DOHH2 (cell line): ENCODE measurements at regions not wholly inside any gene's neighbourhood (a gene's known extent, or its start where the extent isn't known, plus 50 kb on each side); places are given as distances from the start of the nearest gene placed in this dataset.
"Not testable (repeated sequence)": the region's sequence is repeated elsewhere in the genome, so short reads cannot be mapped to it uniquely, and the experiment has no call there.

ENCODE experiments used
- H3F3A ChIP-seq: fragments of 200-600 bp; sonication (generic), shearing (Covaris generic); 2 replicates; pipeline ENCODE4 v1.6.0; 2016; ENCODE audit warnings: antibody characterized with exemption, mild to moderate bottlenecking; ENCODE audit not compliant: control insufficient read depth, insufficient read depth
- H3K27ac ChIP-seq: fragments of 200-600 bp; sonication (generic); 2 replicates; pipeline ENCODE4 v1.5.1; 2014; ENCODE audit warnings: low read depth, mild to moderate bottlenecking, low read length, moderate library complexity
- H3K27me3 ChIP-seq: fragments of 200-600 bp; sonication (generic); 2 replicates; pipeline ENCODE4 v1.6.1; 2014; ENCODE audit warnings: mild to moderate bottlenecking, low read length, mixed read lengths; ENCODE audit not compliant: control insufficient read depth
- H3K36me3 ChIP-seq: fragments of 200-600 bp; sonication (generic); 2 replicates; pipeline ENCODE4 v1.6.1; 2014; ENCODE audit warnings: mild to moderate bottlenecking, low read length, moderate library complexity, mixed read lengths; ENCODE audit not compliant: control insufficient read depth
- H3K4me1 ChIP-seq: fragments of 200-600 bp; sonication (generic); 2 replicates; pipeline ENCODE4 v1.6.1; 2014; ENCODE audit warnings: mild to moderate bottlenecking, low read length, mixed read lengths; ENCODE audit not compliant: control insufficient read depth
- H3K4me2 ChIP-seq: fragments of 200-600 bp; sonication (generic); 2 replicates; pipeline ENCODE4 v1.6.0; 2014; ENCODE audit warnings: mild to moderate bottlenecking, low read length, moderate library complexity
- H3K4me3 ChIP-seq: fragments of 200-600 bp; sonication (generic); 2 replicates; pipeline ENCODE4 v1.5.1; 2014; ENCODE audit warnings: mild to moderate bottlenecking, low read length, mixed read lengths
- H3K79me2 ChIP-seq: fragments of 200-600 bp; sonication (generic); 2 replicates; pipeline ENCODE4 v1.6.1; 2014; ENCODE audit warnings: mild to moderate bottlenecking, low read length, mixed read lengths; ENCODE audit not compliant: control insufficient read depth
- H3K9me2 ChIP-seq: fragments of 200-600 bp; sonication (generic); replicated peaks from 2 replicates; pipeline ENCODE4 v1.6.1; 2014; ENCODE audit warnings: mild to moderate bottlenecking, low read length, mixed read lengths; ENCODE audit not compliant: control insufficient read depth
- H3K9me3 ChIP-seq: fragments of 200-600 bp; sonication (generic); 2 replicates; pipeline ENCODE4 v1.6.1; 2014; ENCODE audit warnings: antibody characterized with exemption, low read length, mixed read lengths; ENCODE audit not compliant: control insufficient read depth, insufficient read depth
- H4K20me1 ChIP-seq: fragments of 200-600 bp; sonication (generic); 2 replicates; pipeline ENCODE4 v1.6.0; 2014; ENCODE audit warnings: low read depth, mild to moderate bottlenecking, antibody characterized with exemption, low read length, moderate library complexity; ENCODE audit not compliant: control insufficient read depth, insufficient read depth
- CTCF ChIP-seq: fragments of 200-600 bp; sonication (generic); IDR thresholded peaks from one replicate; pipeline ENCODE4 v1.5.1; 2014; ENCODE audit warnings: antibody characterized with exemption, mild to moderate bottlenecking, low read depth, low read length; ENCODE audit not compliant: poor library complexity, severe bottlenecking
- EZH2phosphoT487 ChIP-seq: fragments of 200-600 bp; sonication (generic); IDR thresholded peaks from 2 replicates; pipeline ENCODE4 v1.6.1; 2017; ENCODE audit warnings: borderline replicate concordance, mild to moderate bottlenecking, antibody characterized with exemption, low read length, moderate library complexity, mixed read lengths

- Histone ChIP-seq H3K36me3 (no peaks in the 10 kb centered on the region), H3K4me3 (no peak overlapping the region), H4K20me1 (no peaks in the 10 kb centered on the region), H3K4me1 (no peaks in the 10 kb centered on the region), H3K9me3 (no peaks in the 10 kb centered on the region), H3K4me2 (no peak overlapping the region), H3K27me3 (no peaks in the 10 kb centered on the region), H3F3A (no peaks in the 10 kb centered on the region), H3K79me2 (no peaks in the 10 kb centered on the region), H3K9me2 (no peaks in the 10 kb centered on the region), H3K27ac (no peak overlapping the region)
- TF ChIP-seq EZH2phosphoT487: no peak
- TF ChIP-seq CTCF: no peak
Measured at GRCh38 chr10:64350665-64351064, 829.5 kb downstream of the REEP3 start.

DNA sequence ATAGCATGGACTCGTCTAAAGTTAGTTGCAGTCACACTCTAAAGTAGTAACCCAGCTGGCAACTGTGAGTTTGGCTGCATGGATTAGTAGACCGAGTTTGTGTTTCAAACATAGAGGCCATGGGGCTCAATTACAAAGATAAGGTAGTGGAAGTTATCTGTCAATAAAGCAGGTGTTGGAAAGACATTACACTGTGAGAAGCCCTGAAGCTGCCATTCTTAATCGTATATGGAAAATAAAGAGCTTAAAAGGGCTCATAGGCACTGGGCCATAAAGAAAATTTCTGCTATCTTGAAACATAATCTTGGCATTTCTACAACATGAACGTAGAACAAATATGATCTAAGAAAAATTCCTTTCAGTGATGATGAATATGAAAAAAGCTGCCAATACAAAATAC lies 837.7 kb downstream of the REEP3 start:
- Histone ChIP-seq H3K4me3 (no peak overlapping the region), H3F3A (no peaks in the 10 kb centered on the region), H3K9me2 (no peaks in the 10 kb centered on the region), H3K79me2 (no peaks in the 10 kb centered on the region), H3K27ac (no peak overlapping the region), H3K4me2 (no peak overlapping the region), H3K27me3 (no peaks in the 10 kb centered on the region), H3K4me1 (no peaks in the 10 kb centered on the region), H3K36me3 (no peaks in the 10 kb centered on the region), H4K20me1 (no peaks in the 10 kb centered on the region), H3K9me3 (no peaks in the 10 kb centered on the region)
- TF ChIP-seq CTCF: no peak

- not testable (repeated sequence) for H3K4me1 ChIP-seq, H3K9me3 ChIP-seq, H3K9me2 ChIP-seq, H3K4me3 ChIP-seq, H3K36me3 ChIP-seq, H3K27ac ChIP-seq, H3F3A ChIP-seq, H3K79me2 ChIP-seq, H3K4me2 ChIP-seq, H4K20me1 ChIP-seq, H3K27me3 ChIP-seq
Measured at GRCh38 chr10:64360240-64360639, 839.0 kb downstream of the REEP3 start.

GRCh38 chr10:64363687-64364086 lies 842.5 kb downstream of the REEP3 start:
- H3F3A ChIP-seq: no peaks in the 10 kb centered on the region
- no peaks in the 10 kb centered on the region for H3K27me3 ChIP-seq
- H3K9me3 ChIP-seq: no peaks in the 10 kb centered on the region
- H3K9me2 ChIP-seq: no peaks in the 10 kb centered on the region
- H3K4me3 ChIP-seq: no peak overlapping the region
- no peaks in the 10 kb centered on the region for H3K79me2 ChIP-seq
- no peak overlapping the region for H3K27ac ChIP-seq
- H4K20me1 ChIP-seq: no peaks in the 10 kb centered on the region
- H3K4me2 ChIP-seq: no peak overlapping the region
- TF ChIP-seq CTCF: no peak
- no peaks in the 10 kb centered on the region for H3K36me3 ChIP-seq
- H3K4me1 ChIP-seq: no peaks in the 10 kb centered on the region
